Effector memory CD8-positive, alpha-beta T cell (primary cell): ENCODE measurements at regions not wholly inside any gene's neighbourhood (a gene's known extent, or its start where the extent isn't known, plus 50 kb on each side); places are given as distances from the start of the nearest gene placed in this dataset.
"Not testable (repeated sequence)": the region's sequence is repeated elsewhere in the genome, so short reads cannot be mapped to it uniquely, and the experiment has no call there.

Experiments
- ATAC-seq: fragments of 150-1000 bp; cut with Tn5 transposase; replicated peaks from 2 replicates; pipeline ENCODE4 v1.10.0; 2021; ENCODE audit warnings: mild to moderate bottlenecking, moderate library complexity
- DNase-seq, 3 experiments: peaks; one replicate each; pipeline ENCODE4 v3.0.0; 2021
- H3K27ac Mint-ChIP-seq, 2 donors: one replicate each; pipeline ENCODE4 v1.8.0; 2022; ENCODE audit warnings: mild to moderate bottlenecking in 2 of 2, mixed read lengths in 2 of 2, moderate library complexity in 2 of 2
- H3K27me3 Mint-ChIP-seq, 2 donors: one replicate each; pipeline ENCODE4 v1.8.0; 2022; ENCODE audit warnings: mixed read lengths in 2 of 2
- H3K36me3 Mint-ChIP-seq: one replicate; pipeline ENCODE4 v1.8.0; 2022; ENCODE audit warnings: mild to moderate bottlenecking, moderate library complexity, mixed read lengths; ENCODE audit not compliant: insufficient read depth
- H3K4me1 Mint-ChIP-seq, 2 donors: one replicate each; pipeline ENCODE4 v1.8.0; 2022; ENCODE audit warnings: low read depth in 2 of 2, mixed read lengths in 2 of 2
- H3K4me3 Mint-ChIP-seq, 2 donors: one replicate each; pipeline ENCODE4 v1.8.0; 2022; ENCODE audit warnings: mild to moderate bottlenecking in 2 of 2, mixed read lengths in 2 of 2, moderate library complexity in 2 of 2
- H3K9me3 Mint-ChIP-seq, 2 donors: one replicate each; pipeline ENCODE4 v1.8.0; 2022; ENCODE audit warnings: mixed read lengths in 2 of 2

GRCh38 chr5:25554077-25554476 is 909.3 kb upstream of the CDH10 start:
- Mint-ChIP-seq H3K4me1 (no peaks in the 10 kb centered on the region), H3K36me3 (no peaks in the 10 kb centered on the region), H3K27me3 (no peaks in the 10 kb centered on the region), H3K4me3 (no peak overlapping the region), H3K9me3 (peaks cover 0 to 3% of the 10 kb centered on the region in 2 donors), H3K27ac (no peak overlapping the region)
- no peak for ATAC-seq
- DNase-seq: no peak

GRCh38 chr5:25552871-25553481 is 908.2 kb upstream of the CDH10 start:
- Mint-ChIP-seq H3K36me3 (no peaks in the 10 kb centered on the region), H3K27ac (no peak overlapping the region), H3K27me3 (no peaks in the 10 kb centered on the region), H3K9me3 (peaks cover 0 to 3% of the 10 kb centered on the region in 2 donors), H3K4me3 (no peak overlapping the region), H3K4me1 (no peaks in the 10 kb centered on the region)
- no peak for DNase-seq
- no peak for ATAC-seq

GRCh38 chr5:25550793-25551192 is 906.0 kb upstream of the CDH10 start:
- no peak for DNase-seq
- Mint-ChIP-seq H3K4me1 (no peaks in the 10 kb centered on the region), H3K27ac (no peak overlapping the region), H3K36me3 (no peaks in the 10 kb centered on the region), H3K27me3 (no peaks in the 10 kb centered on the region), H3K9me3 (peaks cover 2 to 3% of the 10 kb centered on the region in 2 donors), H3K4me3 (no peak overlapping the region)
- ATAC-seq: no peak

- no peak overlapping the region for H3K27ac Mint-ChIP-seq
- H3K27me3 Mint-ChIP-seq: no peaks in the 10 kb centered on the region
- ATAC-seq (no peak), DNase-seq (no peak)
- H3K36me3 Mint-ChIP-seq: no peaks in the 10 kb centered on the region
- peaks cover 7 to 16% of the 10 kb centered on the region in 2 donors for H3K9me3 Mint-ChIP-seq
- H3K4me3 Mint-ChIP-seq: no peak overlapping the region
- no peaks in the 10 kb centered on the region for H3K4me1 Mint-ChIP-seq
Observed at GRCh38 chr5:25544652-25545249, 900.0 kb upstream of the CDH10 start.

GRCh38 chr5:25540628-25541027 is 895.9 kb upstream of the CDH10 start:
- Mint-ChIP-seq H3K4me3 (no peak overlapping the region), H3K9me3 (peaks cover 5 to 12% of the 10 kb centered on the region in 2 donors), H3K36me3 (no peaks in the 10 kb centered on the region), H3K27ac (no peak overlapping the region), H3K4me1 (no peaks in the 10 kb centered on the region), H3K27me3 (no peaks in the 10 kb centered on the region)
- DNase-seq (no peak), ATAC-seq (no peak)

GRCh38 chr5:25539536-25539935 is 894.8 kb upstream of the CDH10 start:
- DNase-seq (no peak), ATAC-seq (no peak)
- Mint-ChIP-seq H3K4me3 (no peak overlapping the region), H3K36me3 (no peaks in the 10 kb centered on the region), H3K27me3 (no peaks in the 10 kb centered on the region), H3K27ac (no peak overlapping the region), H3K9me3 (peaks cover under 1 to 4% of the 10 kb centered on the region in 2 donors), H3K4me1 (no peaks in the 10 kb centered on the region)

- not testable (repeated sequence) for H3K27me3 Mint-ChIP-seq, ATAC-seq, H3K4me1 Mint-ChIP-seq, H3K9me3 Mint-ChIP-seq, H3K27ac Mint-ChIP-seq, DNase-seq, H3K36me3 Mint-ChIP-seq, H3K4me3 Mint-ChIP-seq
Observed at GRCh38 chr5:25536461-25536860, 891.7 kb upstream of the CDH10 start.

GRCh38 chr5:25516141-25516540 is 871.4 kb upstream of the CDH10 start:
- Mint-ChIP-seq H3K9me3 (peaks cover 8 to 20% of the 10 kb centered on the region in 2 donors), H3K36me3 (no peaks in the 10 kb centered on the region)
- ATAC-seq: no peak

GRCh38 chr5:25515525-25515924 is 870.7 kb upstream of the CDH10 start:
- ATAC-seq: no peak
- H3K9me3 Mint-ChIP-seq: peaks cover 6 to 20% of the 10 kb centered on the region in 2 donors

More at GRCh38 chr5:25516141-25516540, 871.4 kb upstream of the CDH10 start:
- no peak overlapping the region for H3K4me3 Mint-ChIP-seq
- no peak for DNase-seq
- no peaks in the 10 kb centered on the region for H3K27me3 Mint-ChIP-seq
- H3K4me1 Mint-ChIP-seq: no peaks in the 10 kb centered on the region
- no peak overlapping the region for H3K27ac Mint-ChIP-seq

GRCh38 chr5:25510692-25511091 is 865.9 kb upstream of the CDH10 start:
- H3K27ac Mint-ChIP-seq, ATAC-seq, H3K4me1 Mint-ChIP-seq, DNase-seq, H3K4me3 Mint-ChIP-seq, H3K36me3 Mint-ChIP-seq, H3K9me3 Mint-ChIP-seq, H3K27me3 Mint-ChIP-seq: not testable (repeated sequence)

More at GRCh38 chr5:25515525-25515924, 870.7 kb upstream of the CDH10 start:
- Mint-ChIP-seq H3K27me3 (no peaks in the 10 kb centered on the region), H3K4me1 (no peaks in the 10 kb centered on the region), H3K4me3 (no peak overlapping the region), H3K36me3 (no peaks in the 10 kb centered on the region), H3K27ac (no peak overlapping the region)
- no peak for DNase-seq

- ATAC-seq, H3K4me1 Mint-ChIP-seq, H3K9me3 Mint-ChIP-seq, H3K36me3 Mint-ChIP-seq, H3K27ac Mint-ChIP-seq, H3K4me3 Mint-ChIP-seq, H3K27me3 Mint-ChIP-seq, DNase-seq: not testable (repeated sequence)
Observed at GRCh38 chr5:25508011-25508410, 863.2 kb upstream of the CDH10 start.

GRCh38 chr5:25500635-25501034 is 855.9 kb upstream of the CDH10 start:
- Mint-ChIP-seq H3K27me3 (no peaks in the 10 kb centered on the region), H3K9me3 (peaks cover 8% of the 10 kb centered on the region in 2 donors), H3K4me1 (no peaks in the 10 kb centered on the region), H3K27ac (no peak overlapping the region), H3K36me3 (no peaks in the 10 kb centered on the region), H3K4me3 (no peak overlapping the region)
- DNase-seq (no peak), ATAC-seq (no peak)

- no peaks in the 10 kb centered on the region for H3K36me3 Mint-ChIP-seq
- DNase-seq (no peak), ATAC-seq (no peak)
- no peak overlapping the region for H3K27ac Mint-ChIP-seq
- peaks cover 8 to 9% of the 10 kb centered on the region in 2 donors for H3K9me3 Mint-ChIP-seq
- H3K4me3 Mint-ChIP-seq: no peak overlapping the region
- H3K4me1 Mint-ChIP-seq: no peaks in the 10 kb centered on the region
- no peaks in the 10 kb centered on the region for H3K27me3 Mint-ChIP-seq
Observed at GRCh38 chr5:25489834-25490538, 845.2 kb upstream of the CDH10 start.

GRCh38 chr5:25488119-25488518 is 843.3 kb upstream of the CDH10 start:
- Mint-ChIP-seq H3K36me3 (no peaks in the 10 kb centered on the region), H3K4me3 (no peak overlapping the region), H3K27ac (no peak overlapping the region), H3K4me1 (no peaks in the 10 kb centered on the region), H3K27me3 (no peaks in the 10 kb centered on the region), H3K9me3 (peaks cover 12 to 15% of the 10 kb centered on the region in 2 donors)
- no peak for ATAC-seq
- DNase-seq: no peak
